LoVo (cell line): ENCODE measurements at regions not wholly inside any gene's neighbourhood (a gene's known extent, or its start where the extent isn't known, plus 50 kb on each side); places are given as distances from the start of the nearest gene placed in this dataset.
A peak's percentile ranks its signal among the peaks of the same experiment; 100 is the strongest.

Experiments
- DNase-seq: peaks from one replicate; pipeline ENCODE4 v3.0.0-alpha.2; 2016; ENCODE audit warnings: low spot score

- DNase-seq = no peak
Observed at GRCh38 chr10:120372917-120373316, 84.1 kb upstream of the PLPP4 start.

DNA sequence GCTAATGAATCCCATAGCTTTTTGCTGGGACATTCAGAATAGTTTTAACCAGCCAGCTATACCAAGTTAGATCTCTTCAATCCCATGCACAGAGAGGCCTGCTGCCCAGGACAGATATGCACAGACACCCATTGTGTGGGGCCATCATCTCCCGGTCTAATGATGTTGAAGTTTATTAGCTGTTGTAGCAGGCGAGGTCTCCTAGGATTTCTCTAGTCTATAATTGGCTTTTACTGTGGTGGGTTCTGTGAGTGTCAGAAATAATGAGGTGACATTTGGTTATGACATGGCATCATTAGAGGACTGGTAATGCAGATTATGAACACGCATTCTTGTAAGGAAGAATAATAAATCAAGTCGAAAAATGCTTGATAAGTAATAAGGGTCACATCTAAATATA is 81.4 kb upstream of the PLPP4 start:
- DNase-seq = no peak

- no peak for DNase-seq
Observed at GRCh38 chr10:120381931-120382330, 75.1 kb upstream of the PLPP4 start.

GRCh38 chr10:120382360-120382759 is 74.7 kb upstream of the PLPP4 start:
- DNase-seq = no peak

GRCh38 chr10:120385992-120386391 is 71.0 kb upstream of the PLPP4 start:
- no peak for DNase-seq

DNA sequence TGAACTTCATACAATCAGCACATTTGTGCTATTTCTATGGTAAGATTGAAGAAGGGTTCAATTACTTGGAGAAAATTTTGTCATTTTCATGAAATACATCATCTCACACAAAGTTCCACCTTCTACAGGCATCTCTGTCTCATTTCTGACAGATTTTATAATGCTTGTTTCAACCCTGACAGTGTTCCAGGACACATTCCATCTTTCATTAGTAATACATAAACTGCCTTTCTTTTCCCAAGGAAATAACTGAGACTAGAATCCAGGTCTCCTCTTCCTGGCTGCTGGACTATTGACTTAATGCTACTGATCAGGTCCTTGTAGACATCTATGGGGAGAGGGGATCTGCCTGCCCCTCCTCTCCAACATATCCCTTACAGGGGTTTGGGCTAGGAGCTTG is 70.1 kb upstream of the PLPP4 start:
- no peak for DNase-seq

DNA sequence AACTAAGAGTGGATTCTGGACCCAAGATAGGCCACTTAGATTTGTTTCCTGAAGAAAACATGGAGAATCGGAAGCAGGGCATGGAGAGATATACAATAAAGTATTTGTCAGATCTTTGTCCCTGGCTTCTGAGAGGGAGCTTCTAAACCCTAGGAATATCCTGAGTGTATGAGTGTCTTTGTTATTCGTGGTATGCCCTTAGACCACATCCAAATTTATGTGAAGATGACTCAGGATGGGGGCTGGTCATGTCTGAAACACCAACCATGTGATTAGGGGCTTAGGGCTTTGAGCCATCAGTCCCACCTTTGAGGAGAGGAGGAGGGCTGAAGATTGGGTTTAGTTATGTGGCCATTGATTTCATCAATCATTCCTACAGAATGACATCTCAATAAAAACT is 69.7 kb upstream of the PLPP4 start:
- no peak for DNase-seq

GRCh38 chr10:120392245-120392644 is 64.8 kb upstream of the PLPP4 start:
- no peak for DNase-seq

DNA sequence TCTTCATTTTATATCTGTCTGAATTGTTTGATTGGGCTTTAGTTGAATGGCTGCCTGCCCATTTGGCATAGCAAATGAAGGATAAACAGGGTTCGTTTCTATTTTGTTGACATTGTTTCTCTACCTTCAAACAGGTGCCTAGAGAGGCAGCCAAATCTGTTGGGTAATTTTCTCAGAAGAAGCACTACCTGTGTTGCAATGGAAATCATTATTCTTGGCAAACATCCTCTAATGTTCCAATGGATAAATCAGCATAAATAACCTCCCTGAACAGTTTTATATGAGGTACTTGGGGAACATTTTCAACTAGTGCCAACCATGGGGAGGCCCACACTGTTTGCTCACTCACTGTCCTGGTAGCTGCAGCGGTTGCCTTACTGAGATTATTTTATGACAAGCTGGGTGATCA is 64.4 kb upstream of the PLPP4 start:
- DNase-seq = no peak

- DNase-seq = no peak
Observed at GRCh38 chr10:120394446-120394845, 62.6 kb upstream of the PLPP4 start.

- no peak for DNase-seq
Observed at GRCh38 chr10:120396228-120396627, 60.8 kb upstream of the PLPP4 start.

- no peak for DNase-seq
Observed at GRCh38 chr10:120398180-120398579, 58.8 kb upstream of the PLPP4 start.

- DNase-seq = no peak
Observed at GRCh38 chr10:120400601-120401000, 56.4 kb upstream of the PLPP4 start.

GRCh38 chr10:120402147-120402766 is 54.8 kb upstream of the PLPP4 start:
- DNase-seq = no peak

DNA sequence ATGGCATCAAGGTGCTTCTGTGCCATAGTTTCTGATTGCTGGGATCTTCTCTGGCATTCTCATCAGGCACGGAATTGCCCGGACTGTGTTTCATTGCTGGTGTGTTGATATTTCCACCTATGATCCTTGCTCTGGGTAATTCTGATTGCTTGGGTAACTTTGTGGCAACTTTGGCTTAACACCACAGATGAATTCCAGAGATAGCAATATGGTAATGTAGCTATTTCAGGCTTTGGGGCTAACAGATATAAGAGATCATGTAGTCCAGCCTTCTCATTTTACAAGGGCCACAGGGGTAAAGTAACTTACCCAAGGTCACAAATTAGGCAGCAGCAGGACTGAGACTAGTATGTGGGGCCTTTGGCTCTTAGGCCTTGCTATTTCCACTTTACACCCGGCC is 53.9 kb upstream of the PLPP4 start:
- DNase-seq = no peak

DNA sequence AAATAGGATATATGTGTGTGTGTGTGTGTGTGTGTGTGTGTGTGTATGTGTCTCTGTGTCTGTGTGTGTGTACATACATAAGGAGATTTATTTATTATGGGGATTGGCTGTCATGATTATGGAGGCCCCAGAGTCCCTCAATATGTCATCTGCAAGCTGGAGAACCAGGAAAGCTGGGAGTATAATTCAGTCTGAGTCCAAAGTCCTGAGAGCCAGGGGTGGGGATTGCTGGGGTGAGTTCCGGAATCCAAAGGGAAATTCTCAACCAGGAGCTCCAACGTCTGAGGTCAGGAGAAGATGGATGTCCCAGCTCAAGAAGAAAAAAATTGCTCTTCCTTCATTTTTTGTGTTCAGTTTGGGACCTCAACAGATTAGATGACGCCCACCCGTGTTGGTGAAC is 50.7 kb upstream of the PLPP4 start:
- peak; percentile 9 for DNase-seq
